PC-3 (cell line): ENCODE measurements at regions not wholly inside any gene's neighbourhood (a gene's known extent, or its start where the extent isn't known, plus 50 kb on each side); places are given as distances from the start of the nearest gene placed in this dataset.

ENCODE experiments used
- CTCF ChIP-seq: fragments of 300-600 bp; sonication (generic); conservative IDR thresholded peaks from 2 replicates; pipeline ENCODE4 v1.5.1; 2017; ENCODE audit warnings: antibody characterized with exemption, low read depth, mild to moderate bottlenecking, low read length
- EZH2 ChIP-seq: fragments of 300-600 bp; sonication (generic); IDR thresholded peaks from one replicate; pipeline ENCODE4 v1.6.1; 2017; ENCODE audit warnings: antibody characterized with exemption, mild to moderate bottlenecking, low read length; ENCODE audit not compliant: unreplicated experiment

GRCh38 chr6:99819853-99820252 is 174.2 kb downstream of the MCHR2 start:
- TF ChIP-seq CTCF (no peak), EZH2 (no peak)
